ENCODE measurements at regions not wholly inside any gene's neighbourhood (a gene's known extent, or its start where the extent isn't known, plus 50 kb on each side); places are given as distances from the start of the nearest gene placed in this dataset.

GRCh38 chr10:85222300-85222699 lies 893.9 kb downstream of the CCSER2 start:
- no peak for TF ChIP-seq POLR2AphosphoS5 (IDR thresholded peaks at IDR 0.05)
- TF ChIP-seq POLR2A (IDR thresholded peaks at IDR 0.05), result no peak

Data from gastroesophageal sphincter (tissue), 2 donors.